HEK293 (cell line): ENCODE measurements at regions not wholly inside any gene's neighbourhood (a gene's known extent, or its start where the extent isn't known, plus 50 kb on each side); places are given as distances from the start of the nearest gene placed in this dataset.

Experiments used
- CTCF ChIP-seq: fragments of 450-650 bp; formaldehyde crosslinking; IDR thresholded peaks from 2 replicates; pipeline ENCODE4 v1.5.1; 2016; ENCODE audit warnings: missing biosample characterization, missing genetic modification characterization
- EGR2 ChIP-seq: fragments of 450-650 bp; formaldehyde crosslinking; IDR thresholded peaks from 2 replicates; pipeline ENCODE4 v1.5.1; 2016; ENCODE audit warnings: low read depth, missing biosample characterization, missing genetic modification characterization
- HOXA7 ChIP-seq: sonication (generic); formaldehyde crosslinking; IDR thresholded peaks from 2 replicates; pipeline ENCODE4 v1.8.1; 2022; ENCODE audit warnings: missing genetic modification reagents, borderline replicate concordance
- KLF17 ChIP-seq: fragments of 450-650 bp; formaldehyde crosslinking; IDR thresholded peaks from 2 replicates; pipeline ENCODE4 v1.5.1; 2016; ENCODE audit warnings: missing biosample characterization, missing genetic modification characterization
- KLF8 ChIP-seq: fragments of 450-650 bp; formaldehyde crosslinking; IDR thresholded peaks from 2 replicates; pipeline ENCODE4 v1.5.1; 2016; ENCODE audit warnings: missing biosample characterization, missing genetic modification characterization
- MEIS1 ChIP-seq: sonication (generic); formaldehyde crosslinking; IDR thresholded peaks from 2 replicates; pipeline ENCODE4 v1.8.1; 2022; ENCODE audit warnings: missing genetic modification reagents, mild to moderate bottlenecking, borderline replicate concordance
- MYNN ChIP-seq: fragments of 450-650 bp; formaldehyde crosslinking; IDR thresholded peaks from 2 replicates; pipeline ENCODE4 v1.5.1; 2016; ENCODE audit warnings: missing biosample characterization, missing genetic modification characterization, borderline replicate concordance
- SP2 ChIP-seq: fragments of 450-650 bp; formaldehyde crosslinking; IDR thresholded peaks from 2 replicates; pipeline ENCODE4 v1.5.1; 2016; ENCODE audit warnings: missing biosample characterization, missing genetic modification characterization
- ZBTB20 ChIP-seq: fragments of 450-650 bp; formaldehyde crosslinking; IDR thresholded peaks from 2 replicates; pipeline ENCODE4 v1.5.1; 2016; ENCODE audit warnings: missing biosample characterization, missing genetic modification characterization
- ZIC2 ChIP-seq: fragments of 450-650 bp; formaldehyde crosslinking; IDR thresholded peaks from 2 replicates; pipeline ENCODE4 v1.5.1; 2016; ENCODE audit warnings: missing biosample characterization, missing genetic modification characterization
- ZNF140 ChIP-seq: fragments of 450-650 bp; formaldehyde crosslinking; IDR thresholded peaks from 2 replicates; pipeline ENCODE4 v1.5.1; 2016; ENCODE audit warnings: missing biosample characterization, missing genetic modification characterization
- ZNF239 ChIP-seq: fragments of 450-650 bp; formaldehyde crosslinking; IDR thresholded peaks from 2 replicates; pipeline ENCODE4 v1.5.1; 2016; ENCODE audit warnings: missing biosample characterization, missing genetic modification characterization
- ZNF292 ChIP-seq: fragments of 450-650 bp; formaldehyde crosslinking; IDR thresholded peaks from 2 replicates; pipeline ENCODE4 v1.5.1; 2016; ENCODE audit warnings: low read depth, missing biosample characterization, missing genetic modification characterization, borderline replicate concordance
- ZNF324 ChIP-seq: fragments of 450-650 bp; formaldehyde crosslinking; IDR thresholded peaks from 2 replicates; pipeline ENCODE4 v1.5.1; 2016; ENCODE audit warnings: missing biosample characterization, missing genetic modification characterization
- ZNF37A ChIP-seq: fragments of 450-650 bp; IDR thresholded peaks from 2 replicates; pipeline ENCODE4 v1.5.1; 2018; ENCODE audit warnings: missing biosample characterization, missing genetic modification characterization
- ZNF416 ChIP-seq: fragments of 450-650 bp; formaldehyde crosslinking; IDR thresholded peaks from 2 replicates; pipeline ENCODE4 v1.5.1; 2016; ENCODE audit warnings: missing biosample characterization, missing genetic modification characterization
- ZNF488 ChIP-seq: fragments of 450-650 bp; formaldehyde crosslinking; IDR thresholded peaks from 2 replicates; pipeline ENCODE4 v1.5.1; 2016; ENCODE audit warnings: missing biosample characterization, missing genetic modification characterization
- ZNF518A ChIP-seq: fragments of 450-650 bp; formaldehyde crosslinking; conservative IDR thresholded peaks from 2 replicates; pipeline ENCODE4 v1.5.1; 2016; ENCODE audit warnings: low read depth, missing biosample characterization, missing genetic modification characterization
- ZNF549 ChIP-seq: fragments of 450-650 bp; IDR thresholded peaks from 2 replicates; pipeline ENCODE4 v1.5.1; 2018; ENCODE audit warnings: missing biosample characterization, missing genetic modification characterization, mild to moderate bottlenecking, inconsistent platforms, moderate library complexity
- ZNF561 ChIP-seq: fragments of 450-650 bp; IDR thresholded peaks from 2 replicates; pipeline ENCODE4 v1.5.1; 2018; ENCODE audit warnings: missing biosample characterization, missing genetic modification characterization, borderline replicate concordance
- ZNF692 ChIP-seq: fragments of 450-650 bp; formaldehyde crosslinking; IDR thresholded peaks from 2 replicates; pipeline ENCODE4 v1.5.1; 2016; ENCODE audit warnings: missing biosample characterization, missing genetic modification characterization
- ZNF76 ChIP-seq: fragments of 450-650 bp; formaldehyde crosslinking; IDR thresholded peaks from 2 replicates; pipeline ENCODE4; 2016; ENCODE audit warnings: low read depth, missing biosample characterization, missing genetic modification characterization, borderline replicate concordance
- ZNF776 ChIP-seq: fragments of 450-650 bp; formaldehyde crosslinking; IDR thresholded peaks from 2 replicates; pipeline ENCODE4 v1.5.0; 2017; ENCODE audit warnings: missing biosample characterization, missing genetic modification characterization, borderline replicate concordance
- TF ChIP-seq, protein P1 (sequence below): fragments of 450-650 bp; IDR thresholded peaks from 2 replicates; pipeline ENCODE4 v1.5.1; 2018; ENCODE audit warnings: missing biosample characterization, mild to moderate bottlenecking, missing genetic modification characterization
- TF ChIP-seq, protein P2 (sequence below): fragments of 450-650 bp; formaldehyde crosslinking; IDR thresholded peaks from 2 replicates; pipeline ENCODE4 v1.5.1; 2016; ENCODE audit warnings: missing biosample characterization, missing genetic modification characterization

DNA sequence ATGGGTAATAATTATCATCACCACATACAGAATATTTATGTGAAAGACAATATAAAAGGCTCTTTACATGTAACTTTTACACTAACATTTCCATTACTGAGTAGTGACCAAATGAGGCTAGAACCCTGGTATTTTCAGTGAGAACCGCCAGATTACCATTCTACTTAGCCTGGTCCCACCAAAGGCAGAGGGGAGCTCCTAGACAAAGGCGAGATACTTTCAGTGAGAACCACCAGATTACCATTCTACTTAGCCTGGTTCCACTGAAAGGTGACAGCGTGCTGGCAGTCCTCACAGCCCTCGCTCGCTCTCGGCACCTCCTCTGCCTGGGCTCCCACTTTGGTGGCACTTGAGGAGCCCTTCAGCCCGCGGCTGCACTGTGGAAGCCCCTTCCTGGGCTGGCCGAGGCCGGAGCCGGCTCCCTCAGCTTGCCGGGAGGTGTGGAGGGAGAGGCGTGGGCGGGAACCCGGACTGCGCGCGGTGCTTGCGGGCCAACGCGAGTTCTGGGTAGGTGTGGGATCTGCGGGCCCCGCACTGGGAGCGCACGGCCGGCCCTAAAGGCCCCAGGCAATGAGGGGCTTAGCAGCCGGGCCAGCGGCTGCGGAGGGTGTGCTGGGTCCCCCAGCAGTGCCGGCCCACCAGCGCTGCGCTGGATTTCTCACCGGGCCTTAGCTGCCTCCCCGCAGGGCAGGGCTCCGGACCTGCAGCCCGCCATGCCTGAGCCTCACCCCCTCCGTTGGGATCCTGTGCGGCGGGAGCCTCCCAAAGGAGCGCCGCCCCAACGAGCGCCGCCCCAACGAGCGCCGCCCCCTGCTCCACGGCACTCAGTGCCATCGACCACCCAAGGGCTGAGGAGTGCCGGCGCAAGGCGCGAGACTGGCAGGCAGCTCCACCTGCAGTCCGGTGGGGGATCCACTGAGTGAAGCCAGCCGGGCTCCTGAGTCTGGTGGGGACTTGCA lies 1276.1 kb downstream of the PCDH7 start (continued):
- no peak for TF ChIP-seq ZNF518A (tag by site-specific recombination)
- TF ChIP-seq ZIC2, result peak; percentile 46
- TF ChIP-seq EGR2 (tag by site-specific recombination), result peak; percentile 67
- TF ChIP-seq ZNF549 (tag by site-specific recombination), result no peak
- TF ChIP-seq, protein P1, sequence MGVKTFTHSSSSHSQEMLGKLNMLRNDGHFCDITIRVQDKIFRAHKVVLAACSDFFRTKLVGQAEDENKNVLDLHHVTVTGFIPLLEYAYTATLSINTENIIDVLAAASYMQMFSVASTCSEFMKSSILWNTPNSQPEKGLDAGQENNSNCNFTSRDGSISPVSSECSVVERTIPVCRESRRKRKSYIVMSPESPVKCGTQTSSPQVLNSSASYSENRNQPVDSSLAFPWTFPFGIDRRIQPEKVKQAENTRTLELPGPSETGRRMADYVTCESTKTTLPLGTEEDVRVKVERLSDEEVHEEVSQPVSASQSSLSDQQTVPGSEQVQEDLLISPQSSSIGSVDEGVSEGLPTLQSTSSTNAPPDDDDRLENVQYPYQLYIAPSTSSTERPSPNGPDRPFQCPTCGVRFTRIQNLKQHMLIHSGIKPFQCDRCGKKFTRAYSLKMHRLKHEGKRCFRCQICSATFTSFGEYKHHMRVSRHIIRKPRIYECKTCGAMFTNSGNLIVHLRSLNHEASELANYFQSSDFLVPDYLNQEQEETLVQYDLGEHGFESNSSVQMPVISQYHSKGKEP, result no peak
- peak; percentile 61; the same call in 1 of the 2 replicates for TF ChIP-seq SP2 (tag by site-specific recombination)
- peak; percentile 63 for TF ChIP-seq ZNF76 (tag by site-specific recombination)
- no peak for TF ChIP-seq ZNF416 (tag by site-specific recombination)
- no peak for TF ChIP-seq MEIS1 (CRISPR knock-in tag)
- peak; percentile 56; the same call in 1 of the 2 replicates for TF ChIP-seq KLF8 (tag by site-specific recombination)
- TF ChIP-seq ZNF692 (tag by site-specific recombination), result peak; percentile 43; the same call in 1 of the 2 replicates
- TF ChIP-seq HOXA7 (CRISPR knock-in tag), result no peak
- peak; percentile 89 for TF ChIP-seq CTCF (tag by site-specific recombination)
- TF ChIP-seq KLF17 (tag by site-specific recombination), result 0 out of 2 replicates have a peak, but pooled peaks have one; percentile 24
- TF ChIP-seq ZNF292 (tag by site-specific recombination), result no peak
- no peak for TF ChIP-seq ZNF140
- no peak for TF ChIP-seq ZNF776
- no peak for TF ChIP-seq MYNN (tag by site-specific recombination)
- TF ChIP-seq ZNF561 (tag by site-specific recombination), result peak; percentile 71; the same call in 1 of the 2 replicates
- TF ChIP-seq ZNF239 (tag by site-specific recombination), result no peak
- TF ChIP-seq ZNF324 (tag by site-specific recombination), result no peak
- TF ChIP-seq, protein P2, sequence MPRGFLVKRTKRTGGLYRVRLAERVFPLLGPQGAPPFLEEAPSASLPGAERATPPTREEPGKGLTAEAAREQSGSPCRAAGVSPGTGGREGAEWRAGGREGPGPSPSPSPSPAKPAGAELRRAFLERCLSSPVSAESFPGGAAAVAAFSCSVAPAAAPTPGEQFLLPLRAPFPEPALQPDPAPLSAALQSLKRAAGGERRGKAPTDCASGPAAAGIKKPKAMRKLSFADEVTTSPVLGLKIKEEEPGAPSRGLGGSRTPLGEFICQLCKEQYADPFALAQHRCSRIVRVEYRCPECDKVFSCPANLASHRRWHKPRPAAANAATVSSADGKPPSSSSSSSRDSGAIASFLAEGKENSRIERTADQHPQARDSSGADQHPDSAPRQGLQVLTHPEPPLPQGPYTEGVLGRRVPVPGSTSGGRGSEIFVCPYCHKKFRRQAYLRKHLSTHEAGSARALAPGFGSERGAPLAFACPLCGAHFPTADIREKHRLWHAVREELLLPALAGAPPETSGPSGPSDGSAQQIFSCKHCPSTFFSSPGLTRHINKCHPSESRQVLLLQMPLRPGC (tag by site-specific recombination), result no peak
- peak; percentile 64; the same call in 1 of the 2 replicates for TF ChIP-seq ZBTB20 (tag by site-specific recombination)
- TF ChIP-seq ZNF37A, result no peak
- no peak for TF ChIP-seq ZNF488
